Fibroblast of mammary gland (primary cell): ENCODE measurements at regions not wholly inside any gene's neighbourhood (a gene's known extent, or its start where the extent isn't known, plus 50 kb on each side); places are given as distances from the start of the nearest gene placed in this dataset.
"Not testable (repeated sequence)": the region's sequence is repeated elsewhere in the genome, so short reads cannot be mapped to it uniquely, and the experiment has no call there.

Experiments used
- DNase-seq: peaks from one replicate; pipeline ENCODE4 v3.0.0-alpha.2; 2010; ENCODE audit warnings: low read depth
- H3K4me3 ChIP-seq: 2 replicates; pipeline ENCODE4 v1.5.1; 2011; ENCODE audit warnings: low read depth, mild to moderate bottlenecking, low read length, moderate library complexity; ENCODE audit not compliant: control insufficient read depth
- CTCF ChIP-seq: conservative IDR thresholded peaks from 2 replicates; pipeline ENCODE4 v1.5.1; 2011; ENCODE audit warnings: low read depth, low read length, inconsistent platforms; ENCODE audit not compliant: control insufficient read depth, insufficient read depth

- peak; percentile 45 for DNase-seq
- no peak for TF ChIP-seq CTCF
- H3K4me3 ChIP-seq: no peak overlapping the region
These were observed 667.2 kb downstream of the TLE1 start for GRCh38 chr9:81022177-81022576.

GRCh38 chr9:81014945-81015344 lies 674.4 kb downstream of the TLE1 start:
- not testable (repeated sequence) for H3K4me3 ChIP-seq, DNase-seq

GRCh38 chr9:81013191-81013590 lies 676.2 kb downstream of the TLE1 start:
- not testable (repeated sequence) for DNase-seq, H3K4me3 ChIP-seq

- H3K4me3 ChIP-seq: no peak overlapping the region
- no peak for DNase-seq
- TF ChIP-seq CTCF: no peak
These were observed 686.4 kb downstream of the TLE1 start for GRCh38 chr9:81002906-81003305.

GRCh38 chr9:81002242-81002641 lies 687.1 kb downstream of the TLE1 start:
- no peak for DNase-seq
- no peak for TF ChIP-seq CTCF
- H3K4me3 ChIP-seq: no peak overlapping the region

- DNase-seq: peak; percentile 47
- no peak for TF ChIP-seq CTCF
- H3K4me3 ChIP-seq: no peak overlapping the region
These were observed 693.6 kb downstream of the TLE1 start for GRCh38 chr9:80995759-80996158.

GRCh38 chr9:80994892-80995291 lies 694.5 kb downstream of the TLE1 start:
- no peak overlapping the region for H3K4me3 ChIP-seq
- DNase-seq: peak; percentile 64
- TF ChIP-seq CTCF: no peak

- DNase-seq, H3K4me3 ChIP-seq: not testable (repeated sequence)
These were observed 703.8 kb downstream of the TLE1 start for GRCh38 chr9:80985595-80985994.

- DNase-seq: no peak
- no peak overlapping the region for H3K4me3 ChIP-seq
- TF ChIP-seq CTCF: no peak
These were observed 712.9 kb downstream of the TLE1 start for GRCh38 chr9:80976403-80976802.

- DNase-seq, H3K4me3 ChIP-seq: not testable (repeated sequence)
These were observed 719.0 kb downstream of the TLE1 start for GRCh38 chr9:80970377-80970776.
